Islet precursor cell (in vitro differentiated cells): ENCODE measurements at regions not wholly inside any gene's neighbourhood (a gene's known extent, or its start where the extent isn't known, plus 50 kb on each side); places are given as distances from the start of the nearest gene placed in this dataset.

Experiments used
- DNase-seq: peaks from one replicate; pipeline ENCODE4 v3.0.0-alpha.2; 2018

DNA sequence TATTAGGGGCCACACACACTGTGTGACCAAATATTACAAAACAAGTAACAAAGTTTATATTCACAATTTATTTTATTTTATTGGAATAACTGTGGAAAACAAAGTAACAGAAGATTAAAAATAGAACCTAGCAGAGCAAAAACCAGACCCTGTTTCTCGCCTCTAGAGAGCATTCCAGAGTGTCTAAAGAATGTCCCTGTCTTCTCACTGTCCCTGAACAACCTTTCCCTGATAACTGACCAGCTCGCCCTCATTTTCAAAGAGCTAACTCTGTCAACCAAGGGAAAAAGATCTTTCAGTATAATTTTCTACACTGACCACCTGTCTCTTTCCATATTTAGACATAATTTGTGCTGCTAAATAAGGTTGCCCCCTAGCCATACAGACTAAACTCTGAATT, 646.9 kb downstream of the USP25 start:
- DNase-seq, result no peak

DNA sequence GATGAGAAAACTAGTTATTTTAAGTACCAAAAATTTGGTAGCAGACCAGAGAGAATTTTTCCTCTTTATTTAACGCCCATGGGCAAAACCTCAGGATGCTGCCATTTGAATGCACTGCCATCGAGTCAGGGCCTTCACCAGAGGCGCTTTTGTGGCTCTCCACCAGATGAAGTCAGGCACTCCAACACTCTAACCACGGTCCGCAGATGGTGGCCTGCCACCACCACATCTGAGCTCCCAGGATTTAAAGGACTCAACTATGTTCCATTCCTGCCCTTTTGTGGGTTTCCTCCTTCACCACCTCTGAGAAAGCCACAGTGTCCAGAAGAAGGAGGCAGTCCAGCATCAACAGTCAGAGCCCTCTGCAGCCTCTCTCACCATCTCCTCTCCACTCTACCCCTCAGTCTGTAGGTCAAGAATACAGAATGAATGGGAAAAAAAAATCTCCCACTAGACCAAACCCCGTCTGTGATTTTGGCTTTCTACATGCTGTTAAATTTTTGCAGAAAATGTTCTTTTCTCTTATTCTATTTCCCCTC, 647.4 kb downstream of the USP25 start:
- peak; percentile 54 for DNase-seq

DNA sequence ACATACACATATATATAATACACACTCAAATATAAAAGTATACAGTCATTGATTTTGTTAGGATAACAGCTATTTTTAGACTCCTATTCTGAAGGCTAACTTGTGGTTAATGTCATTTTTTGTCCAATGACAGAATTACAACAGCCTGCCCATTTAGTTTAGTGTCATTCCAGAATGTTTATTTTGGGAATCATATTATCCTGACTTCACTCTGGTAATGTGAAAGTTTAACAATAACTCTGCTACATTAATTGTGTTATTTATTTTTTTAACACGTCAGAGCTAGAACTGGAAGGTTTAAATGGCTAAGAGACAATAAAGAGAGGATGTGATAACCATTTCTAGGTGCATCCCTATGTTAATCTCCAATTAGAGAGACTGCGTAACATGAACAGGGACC, 648.1 kb downstream of the USP25 start:
- no peak for DNase-seq

DNA sequence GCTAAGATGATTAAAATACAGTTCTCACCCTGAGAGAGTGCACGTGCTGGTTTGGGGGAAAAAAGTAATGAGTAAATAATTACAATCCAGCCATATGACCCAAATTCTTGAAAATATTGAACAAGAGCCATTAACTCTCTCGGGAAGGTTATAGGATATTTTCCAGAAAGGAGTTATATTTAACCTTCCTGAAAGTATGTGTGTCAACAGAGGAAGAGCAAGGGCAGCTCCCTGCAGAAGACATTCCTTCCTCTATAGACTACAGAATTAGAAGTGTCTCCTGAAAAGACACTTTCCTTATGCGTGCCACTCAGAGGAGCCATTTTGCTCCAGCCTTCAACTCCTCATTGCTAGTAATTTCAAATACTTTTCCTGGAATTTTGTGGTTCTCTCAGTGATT, 648.7 kb downstream of the USP25 start:
- no peak for DNase-seq

DNA sequence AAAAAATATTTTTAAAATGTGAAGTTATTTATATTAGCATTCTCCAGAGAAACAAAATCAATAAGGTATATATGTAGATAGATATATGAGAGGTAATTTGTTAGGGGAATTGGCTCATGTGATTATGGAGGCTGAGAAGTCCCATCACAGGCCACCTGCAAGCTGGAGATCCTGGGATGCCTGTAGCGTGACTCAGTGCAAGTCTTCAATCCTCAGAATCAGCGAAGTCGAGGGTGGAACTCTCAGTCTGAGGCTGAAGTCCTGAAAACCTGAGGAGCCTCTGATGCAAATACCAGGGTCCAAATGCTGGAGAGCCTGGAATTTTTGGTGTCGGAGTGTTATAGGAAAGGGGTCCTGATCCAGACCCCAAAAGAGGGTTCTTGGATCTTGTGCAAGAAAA, 658.5 kb downstream of the USP25 start:
- peak; percentile 78 for DNase-seq

DNA sequence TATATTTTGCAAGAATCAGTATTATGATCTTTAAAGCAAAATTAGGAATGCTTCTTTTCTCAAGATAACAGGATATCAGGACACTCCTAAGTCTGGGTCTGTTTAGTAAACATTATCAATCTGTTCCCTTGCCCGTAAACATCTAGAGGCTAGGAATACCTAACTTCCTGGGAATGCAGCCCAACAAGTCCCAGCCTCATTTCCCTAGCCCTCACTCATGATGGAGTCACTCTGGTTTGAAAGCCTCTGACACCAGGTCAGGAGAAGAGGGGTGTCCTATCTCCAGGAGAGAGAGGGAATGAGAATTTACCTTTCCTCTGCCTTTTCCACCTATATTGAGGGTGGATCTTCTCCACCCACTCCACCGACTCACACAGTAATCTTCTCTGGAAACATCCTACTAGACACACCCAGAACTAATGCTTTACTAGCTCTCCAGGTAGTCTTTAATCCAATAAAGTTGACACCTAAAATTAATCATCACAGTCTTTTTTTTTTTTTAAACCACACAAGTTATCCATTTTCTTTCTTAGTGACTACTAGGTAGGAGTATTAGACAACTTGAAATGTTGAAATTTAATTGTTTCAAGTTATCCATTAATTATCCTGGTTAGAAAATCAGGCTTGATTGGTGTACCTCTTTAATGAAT, 659.3 kb downstream of the USP25 start:
- DNase-seq, result peak; percentile 81

DNA sequence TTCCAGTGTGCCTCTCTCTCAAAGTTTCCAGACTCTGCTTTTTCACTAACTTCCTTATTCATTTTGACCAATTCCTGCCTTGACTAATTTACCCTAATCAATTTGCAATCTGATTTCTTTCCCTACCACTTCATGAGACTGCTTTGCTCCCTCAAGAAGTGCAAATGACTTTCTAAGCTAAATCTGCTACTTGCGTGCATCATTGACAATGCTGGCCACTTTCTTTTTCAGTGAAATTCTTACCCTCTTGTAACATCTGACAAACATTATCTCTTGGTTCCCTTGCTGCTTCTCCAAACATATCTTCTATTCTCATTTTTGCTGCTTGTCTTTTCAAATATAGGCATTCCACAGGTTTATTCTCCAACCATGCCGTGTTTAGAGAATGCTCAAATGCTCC, 659.9 kb downstream of the USP25 start:
- no peak for DNase-seq

DNA sequence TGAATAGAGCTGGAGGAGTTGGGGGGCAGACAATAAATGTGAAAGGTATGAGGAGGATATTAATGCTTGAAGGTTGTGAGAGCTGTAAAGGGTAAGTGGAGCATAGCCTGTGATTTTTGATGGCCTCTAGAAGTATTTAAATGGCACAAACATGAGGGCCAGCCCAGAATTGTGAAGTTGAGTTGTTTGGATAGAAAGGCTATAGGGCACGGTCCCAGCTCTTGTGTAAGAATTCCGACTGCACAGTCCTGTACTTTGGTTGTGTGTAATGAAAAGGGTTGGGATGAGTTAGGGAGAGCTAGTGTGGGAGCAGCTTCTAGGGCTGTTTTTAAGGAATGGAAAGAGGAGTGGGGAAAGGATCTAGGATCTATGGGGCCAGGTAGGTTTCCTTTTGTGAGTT, 665.5 kb downstream of the USP25 start:
- no peak for DNase-seq

DNA sequence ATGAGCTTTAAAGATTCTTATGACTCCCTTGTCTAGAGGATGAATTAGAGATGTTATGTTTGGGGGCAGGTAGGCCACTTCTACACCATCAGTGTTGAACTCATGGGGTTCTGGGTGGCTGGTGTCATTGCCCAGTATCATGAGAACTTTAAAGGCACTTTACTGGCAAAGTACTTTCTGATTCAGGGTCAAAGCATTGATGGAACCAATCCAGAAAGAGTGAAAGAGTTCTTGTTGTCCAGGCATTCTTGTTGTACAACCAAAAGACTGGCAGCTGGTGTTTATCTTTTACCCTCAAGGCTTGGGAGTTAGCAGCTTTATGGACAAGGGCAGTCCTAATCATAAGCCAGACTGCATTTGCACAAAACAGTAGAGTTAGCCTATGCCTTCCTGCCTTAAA, 673.0 kb downstream of the USP25 start:
- no peak for DNase-seq

DNA sequence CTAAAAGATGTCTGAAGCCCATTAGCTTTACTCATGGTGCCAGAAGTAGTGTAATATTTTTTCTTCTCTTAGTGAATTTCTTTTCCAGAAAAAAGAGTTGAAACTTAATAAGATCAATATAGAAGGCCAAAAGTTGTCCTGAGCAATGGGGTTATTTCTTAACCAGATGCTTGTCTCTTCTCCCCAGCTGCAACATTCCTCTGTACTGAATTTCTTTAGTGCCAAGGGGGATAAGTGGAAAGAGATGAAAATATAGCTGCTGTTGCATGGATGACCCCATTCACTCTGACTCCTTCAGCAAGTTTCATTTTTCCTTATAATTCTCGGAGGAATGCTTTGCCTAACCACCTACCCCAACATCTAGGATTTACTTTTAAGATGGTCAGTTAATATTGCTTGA, 675.0 kb downstream of the USP25 start:
- no peak for DNase-seq

DNA sequence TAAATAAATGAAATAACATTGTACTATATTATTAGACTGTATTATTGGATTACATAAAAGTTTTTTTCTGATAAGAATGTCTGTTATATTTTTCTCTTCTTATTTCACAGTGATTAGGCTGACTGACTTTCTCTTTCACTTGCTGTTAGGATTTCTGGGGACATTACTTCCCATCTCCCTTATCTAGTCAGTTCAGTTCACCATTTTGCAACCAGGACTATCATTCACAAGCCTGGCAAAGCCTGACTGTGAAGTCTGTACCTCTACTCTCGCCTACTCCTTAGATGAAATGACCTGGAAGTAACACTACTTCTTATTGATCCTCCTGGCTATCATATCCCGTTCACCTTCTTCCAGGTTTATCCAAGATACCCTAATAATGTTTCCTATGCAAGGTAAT, 676.6 kb downstream of the USP25 start:
- DNase-seq, result no peak

DNA sequence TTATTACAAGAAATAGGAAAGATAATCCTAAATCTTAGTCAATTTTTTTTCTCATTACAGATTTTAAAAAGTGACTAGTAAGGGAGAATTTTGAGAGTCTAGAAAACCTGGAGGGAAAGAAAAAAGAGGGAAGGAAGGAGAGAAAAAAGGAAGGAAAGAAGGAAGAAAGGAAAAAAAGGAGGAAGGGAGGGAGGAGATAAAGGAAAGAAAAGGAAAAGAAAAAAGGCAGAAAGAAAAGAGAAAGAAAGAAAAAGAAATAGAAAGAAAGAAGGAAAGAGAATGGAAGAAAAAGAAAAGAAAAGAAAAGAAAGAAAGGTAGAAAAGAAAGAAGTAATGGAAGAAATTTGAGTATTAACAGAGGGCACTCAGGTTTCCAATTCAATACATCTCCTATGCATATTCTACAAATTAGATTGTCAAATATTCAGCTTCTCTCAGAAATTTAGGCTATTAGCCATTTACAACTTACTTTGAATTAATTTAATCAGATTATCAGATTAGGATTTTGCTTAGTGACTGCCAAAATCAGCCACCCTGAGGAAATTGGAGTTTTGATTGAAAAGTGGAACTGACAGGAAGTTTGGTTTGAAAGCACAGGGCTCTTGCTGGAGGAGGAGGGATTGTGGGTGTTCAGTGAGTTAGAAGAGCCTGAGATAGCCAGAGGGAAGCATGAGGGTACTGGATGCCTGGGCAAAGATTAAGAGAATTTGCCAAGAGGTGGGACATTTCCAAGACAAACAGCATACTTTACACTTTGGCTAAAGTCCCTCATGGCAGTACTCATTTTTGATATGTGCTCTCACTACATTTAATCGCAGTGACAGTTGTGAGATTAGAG, 677.8 kb downstream of the USP25 start:
- no peak for DNase-seq

DNA sequence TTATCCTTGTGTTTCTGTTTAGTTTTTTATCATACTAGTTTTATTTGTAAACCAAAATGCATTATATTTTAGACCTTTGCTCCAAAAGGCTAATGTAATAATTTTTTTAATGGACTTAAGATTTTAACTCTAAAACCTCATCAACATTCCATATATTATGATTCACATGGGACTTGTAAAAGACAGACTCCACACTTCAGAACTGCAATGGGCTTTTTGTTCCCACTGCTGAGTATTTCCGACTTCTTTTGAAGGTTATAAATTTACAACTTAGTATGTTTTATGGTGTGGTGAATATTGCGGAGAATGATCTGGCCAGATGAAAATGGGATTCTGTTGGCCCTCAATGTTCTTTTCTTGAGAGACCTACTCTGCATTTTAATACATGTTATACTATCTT, 678.5 kb downstream of the USP25 start:
- DNase-seq, result no peak

DNA sequence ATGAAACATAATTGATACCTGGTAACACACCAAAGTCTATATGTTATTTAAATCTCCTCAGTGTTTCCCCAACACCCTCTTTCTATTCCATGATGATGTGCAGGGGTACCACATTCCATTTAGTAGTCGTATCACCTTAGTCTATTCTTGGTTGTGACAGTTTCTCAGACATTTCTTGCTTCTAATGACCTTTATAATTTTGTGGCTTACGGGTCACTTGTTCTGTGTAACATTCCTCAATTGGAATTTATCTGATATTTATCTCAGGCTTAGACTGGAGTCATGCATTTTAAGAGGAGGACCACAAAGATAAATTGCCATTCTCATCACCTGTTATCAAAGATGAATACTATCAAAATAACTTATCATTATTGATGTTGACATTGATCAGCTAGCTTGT, 679.6 kb downstream of the USP25 start:
- no peak for DNase-seq

DNA sequence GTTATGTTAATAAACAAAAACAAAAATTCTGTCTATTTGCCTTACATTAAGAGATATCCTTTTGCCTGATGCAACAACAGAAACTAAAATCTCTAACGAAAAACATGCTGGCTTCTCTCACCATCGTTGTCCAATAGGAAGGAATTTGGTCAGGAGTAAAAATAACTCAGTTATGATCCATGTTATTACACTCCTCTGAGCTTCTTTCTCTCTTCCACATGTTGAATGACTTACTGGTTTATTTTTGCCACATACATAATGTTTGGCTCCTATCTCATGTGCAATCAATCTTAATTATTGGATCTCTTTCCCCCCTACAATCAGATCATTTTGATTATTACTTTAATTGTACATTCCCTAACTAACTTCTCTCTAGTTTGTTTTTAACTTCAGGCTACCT, 688.4 kb downstream of the USP25 start:
- DNase-seq, result no peak

DNA sequence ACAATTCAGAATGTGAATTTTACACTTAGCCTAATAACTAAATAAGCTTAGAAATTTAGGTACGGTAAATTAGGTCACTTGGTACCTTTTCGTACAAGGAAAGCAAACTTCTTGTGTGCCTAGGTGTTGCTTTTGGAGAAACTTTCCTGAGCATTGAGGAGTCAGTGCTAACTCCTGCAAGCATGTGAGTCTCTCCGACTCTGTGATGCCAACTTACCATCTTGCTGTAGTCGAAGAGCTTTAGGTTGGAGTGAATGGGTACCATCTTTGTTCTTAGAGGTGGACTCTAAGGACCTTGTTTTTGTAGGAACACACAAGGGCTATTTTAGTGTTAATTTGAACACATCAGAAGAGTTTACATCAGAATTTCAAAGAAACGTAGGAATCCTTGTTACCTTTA, 688.9 kb downstream of the USP25 start:
- no peak for DNase-seq

DNA sequence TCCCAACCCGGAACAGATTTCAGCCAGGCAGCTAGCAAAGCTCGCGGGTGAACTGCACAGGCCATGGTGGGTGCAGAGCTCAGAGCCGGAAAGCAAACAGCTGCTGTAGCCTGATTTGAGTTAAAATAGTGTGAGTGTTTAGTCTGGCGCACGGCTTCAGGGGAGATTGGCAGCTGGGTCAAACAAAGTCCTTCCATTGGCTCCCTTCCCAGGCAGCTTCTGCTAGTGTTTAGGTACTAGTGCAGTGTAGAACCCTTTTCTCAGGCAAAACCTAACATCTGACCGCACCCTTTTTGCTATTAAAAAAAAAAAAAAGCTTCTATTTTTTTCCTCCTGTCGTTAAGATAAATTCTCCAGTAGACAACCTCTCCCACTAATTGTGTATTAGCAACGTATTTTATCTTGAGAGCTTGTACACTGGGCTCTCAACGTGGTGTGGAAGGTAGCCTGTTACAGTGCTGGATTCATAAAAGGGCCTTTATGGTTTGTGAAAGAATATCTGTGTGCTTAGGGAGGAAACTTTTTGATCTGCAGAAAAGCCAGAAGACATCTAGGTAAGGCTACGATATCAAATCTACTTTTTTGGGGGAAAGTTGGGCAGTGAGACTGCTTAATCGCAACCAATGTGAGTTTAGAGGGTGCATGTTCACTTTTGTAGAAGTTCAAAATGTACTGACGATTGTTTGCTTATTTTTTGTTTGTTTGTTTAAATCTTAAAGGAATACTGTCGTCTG, 689.6 kb downstream of the USP25 start:
- no peak for DNase-seq

DNA sequence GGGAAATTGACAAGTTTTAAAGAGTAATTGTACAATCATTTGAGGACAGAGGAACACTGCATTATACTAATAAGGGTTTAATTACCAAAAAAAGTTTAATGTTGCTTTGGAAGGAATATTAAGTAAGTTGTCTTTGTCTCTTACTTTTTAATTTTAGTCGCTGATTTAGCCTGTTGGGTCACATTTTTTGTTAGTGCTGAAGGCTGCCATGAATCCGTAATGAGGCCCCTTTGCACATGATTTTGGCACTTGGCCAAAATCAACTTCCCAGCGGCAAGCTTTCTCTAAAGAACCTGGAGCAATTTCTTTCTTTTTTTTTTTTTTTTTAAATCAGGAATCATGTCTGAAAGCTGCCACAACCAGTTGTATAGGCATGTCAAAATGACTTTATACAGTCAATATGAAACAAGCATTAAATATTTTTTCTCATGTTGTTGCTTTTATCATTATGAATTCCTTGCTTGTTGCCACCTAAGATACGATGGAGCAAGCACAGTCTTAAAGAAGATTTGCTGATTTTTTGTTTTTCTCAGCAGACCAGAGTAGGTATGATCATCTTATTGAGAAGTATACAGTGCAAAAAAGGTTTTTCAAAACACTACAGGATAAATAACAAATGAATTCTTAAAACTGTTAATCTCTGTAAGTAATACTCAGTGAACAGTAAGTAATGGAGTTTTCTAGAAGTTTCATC, 690.4 kb downstream of the USP25 start:
- DNase-seq, result no peak

DNA sequence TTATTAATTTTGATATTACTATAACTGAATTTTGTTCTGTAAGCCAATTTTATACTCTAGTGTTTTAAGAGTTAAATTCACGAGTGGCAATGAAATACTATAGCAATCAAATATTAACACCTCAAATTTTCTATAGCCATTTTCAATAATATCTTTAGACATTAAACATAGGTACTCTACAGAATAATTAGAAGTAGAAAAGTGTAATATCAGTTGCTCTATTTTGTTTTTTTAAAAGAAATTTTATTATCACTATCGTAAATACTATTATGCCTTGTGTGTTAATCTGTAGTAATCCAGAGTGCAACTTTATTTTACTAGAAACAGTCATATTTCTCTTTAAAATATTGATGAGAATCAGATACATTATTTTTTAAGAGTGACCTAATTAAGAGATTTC, 691.2 kb downstream of the USP25 start:
- DNase-seq, result no peak

DNA sequence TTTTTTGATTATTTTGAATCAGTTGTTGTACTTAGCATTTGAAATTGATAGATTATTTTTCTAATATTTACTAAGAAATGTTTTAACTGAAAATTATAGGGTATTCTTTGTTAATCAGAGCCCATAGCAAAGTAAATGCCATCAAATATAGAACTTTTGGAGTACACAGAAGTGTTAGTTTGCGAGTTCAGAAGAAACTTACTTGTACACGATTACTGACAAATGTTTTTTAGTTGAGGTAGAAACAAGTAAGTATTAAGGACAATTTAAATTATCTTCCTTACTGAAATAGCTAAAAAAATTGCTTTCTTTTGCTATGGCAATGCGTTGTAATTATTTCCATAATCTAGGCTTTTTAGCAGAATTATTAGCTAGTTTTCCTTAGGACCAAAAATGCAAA, 692.2 kb downstream of the USP25 start:
- DNase-seq, result no peak

DNA sequence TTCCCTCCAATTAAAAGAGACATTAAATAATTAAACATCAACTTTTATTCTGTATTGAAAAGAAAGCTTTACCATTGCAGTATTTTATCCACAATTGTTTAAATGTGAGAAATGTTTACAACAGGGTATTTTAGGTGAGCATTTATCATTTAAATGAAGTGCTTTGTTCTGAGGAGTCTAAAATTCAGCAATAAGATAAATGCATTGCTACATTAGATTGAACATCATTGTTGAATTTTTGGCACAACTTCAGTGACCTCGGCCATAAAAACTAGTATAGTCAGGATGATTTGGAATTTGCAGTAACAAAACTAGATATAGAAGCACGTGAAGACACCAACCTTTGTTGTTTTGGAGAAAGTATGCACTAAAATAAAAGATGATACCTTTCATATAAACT, 692.9 kb downstream of the USP25 start:
- no peak for DNase-seq

DNA sequence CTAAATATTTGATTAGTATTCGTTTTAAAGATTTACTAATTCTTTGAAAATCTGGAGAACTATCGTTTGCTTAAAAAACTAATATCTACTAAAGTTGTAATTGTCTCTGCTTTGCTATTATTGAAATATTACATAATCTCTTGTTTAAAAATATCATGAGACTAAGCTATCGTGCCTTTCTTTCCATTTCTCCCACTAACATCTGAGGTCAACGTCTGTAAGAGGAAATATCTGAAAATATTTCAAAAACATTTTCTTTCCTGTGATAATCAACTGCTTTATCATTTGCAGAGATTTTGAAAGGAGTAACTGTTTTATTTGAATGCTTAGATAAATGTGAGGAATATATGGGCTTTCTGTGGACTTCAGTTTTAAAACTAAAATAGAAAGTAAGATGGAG, 694.1 kb downstream of the USP25 start:
- DNase-seq, result no peak

DNA sequence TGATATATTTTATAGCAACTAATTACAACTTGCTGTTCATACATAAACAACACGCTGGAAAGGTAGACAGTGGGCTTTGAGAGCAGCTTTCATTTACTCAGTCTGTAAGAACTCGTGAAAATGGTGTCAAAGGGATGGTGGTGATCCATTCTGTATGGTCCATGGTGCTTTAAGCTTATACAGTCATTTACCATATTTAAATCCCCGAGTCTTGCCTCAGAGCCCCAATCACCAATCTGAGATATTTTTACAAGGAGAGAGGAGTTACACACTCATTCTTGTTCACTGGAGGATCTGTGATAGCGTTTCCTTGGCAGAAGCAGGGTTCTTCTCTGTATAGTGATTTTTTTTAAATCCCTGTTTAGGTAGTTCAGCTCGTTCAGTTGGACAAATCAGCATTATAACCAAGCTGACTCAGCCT, 694.6 kb downstream of the USP25 start:
- no peak for DNase-seq
